GM12878 (cell line): ENCODE measurements at regions not wholly inside any gene's neighbourhood (a gene's known extent, or its start where the extent isn't known, plus 50 kb on each side); places are given as distances from the start of the nearest gene placed in this dataset.

Source experiments
- CBFB ChIP-seq: IDR thresholded peaks from 2 replicates; pipeline ENCODE4 v1.6.1; 2016; ENCODE audit warnings: antibody characterized with exemption, low read depth
- TF ChIP-seq, protein P1 (sequence below), 3 experiments: IDR thresholded peaks in 2 of 3; conservative IDR thresholded peaks in 1 of 3; 2 replicates each; pipeline ENCODE4 v1.5.1; 2011; ENCODE audit warnings: low read depth in 3 of 3, low read length in 3 of 3, mild to moderate bottlenecking in 3 of 3, control low read depth in 2 of 3, moderate library complexity in 2 of 3, inconsistent platforms in 1 of 3, mixed read lengths in 1 of 3; ENCODE audit not compliant: control insufficient read depth in 2 of 3, insufficient read depth in 1 of 3; ENCODE audit errors: extremely low read depth in 1 of 3

- TF ChIP-seq, protein P1, sequence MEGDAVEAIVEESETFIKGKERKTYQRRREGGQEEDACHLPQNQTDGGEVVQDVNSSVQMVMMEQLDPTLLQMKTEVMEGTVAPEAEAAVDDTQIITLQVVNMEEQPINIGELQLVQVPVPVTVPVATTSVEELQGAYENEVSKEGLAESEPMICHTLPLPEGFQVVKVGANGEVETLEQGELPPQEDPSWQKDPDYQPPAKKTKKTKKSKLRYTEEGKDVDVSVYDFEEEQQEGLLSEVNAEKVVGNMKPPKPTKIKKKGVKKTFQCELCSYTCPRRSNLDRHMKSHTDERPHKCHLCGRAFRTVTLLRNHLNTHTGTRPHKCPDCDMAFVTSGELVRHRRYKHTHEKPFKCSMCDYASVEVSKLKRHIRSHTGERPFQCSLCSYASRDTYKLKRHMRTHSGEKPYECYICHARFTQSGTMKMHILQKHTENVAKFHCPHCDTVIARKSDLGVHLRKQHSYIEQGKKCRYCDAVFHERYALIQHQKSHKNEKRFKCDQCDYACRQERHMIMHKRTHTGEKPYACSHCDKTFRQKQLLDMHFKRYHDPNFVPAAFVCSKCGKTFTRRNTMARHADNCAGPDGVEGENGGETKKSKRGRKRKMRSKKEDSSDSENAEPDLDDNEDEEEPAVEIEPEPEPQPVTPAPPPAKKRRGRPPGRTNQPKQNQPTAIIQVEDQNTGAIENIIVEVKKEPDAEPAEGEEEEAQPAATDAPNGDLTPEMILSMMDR (IDR thresholded peaks at IDR 0.05 in 2 of 3, conservative IDR thresholded peaks at IDR 0.05 in 1 of 3; ENCODE audit: control insufficient read depth in 2 of 3, extremely low read depth in 1 of 3, insufficient read depth in 1 of 3, low read depth in 3 of 3, low read length in 3 of 3): no peak
- TF ChIP-seq CBFB: no peak
Observed at GRCh38 chr13:73714522-73714921, 419.7 kb downstream of the KLF12 start.
